ENCODE measurements at regions not wholly inside any gene's neighbourhood (a gene's known extent, or its start where the extent isn't known, plus 50 kb on each side); places are given as distances from the start of the nearest gene placed in this dataset.
"Not testable (repeated sequence)": the region's sequence is repeated elsewhere in the genome, so short reads cannot be mapped to it uniquely, and the experiment has no call there.

DNA sequence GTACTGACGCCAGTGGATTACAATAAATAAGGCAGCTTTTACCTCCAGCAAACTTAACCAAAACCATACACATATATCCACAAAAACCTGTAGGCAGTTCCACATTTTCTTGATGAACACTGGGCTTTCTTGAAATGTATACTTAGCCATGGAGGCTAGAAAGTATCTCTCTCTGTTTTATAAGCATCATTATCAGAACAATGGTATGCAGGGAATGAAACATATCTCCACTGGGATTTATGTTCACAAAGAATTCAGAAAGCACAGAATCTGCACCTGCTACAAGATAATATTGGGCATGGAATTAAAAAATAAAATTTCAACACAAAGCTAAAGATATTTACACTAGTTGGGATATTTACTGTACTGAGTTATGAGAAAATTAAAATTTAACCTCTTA is 126.1 kb upstream of the RASA1 start:
- Mint-ChIP-seq H3K27ac (no peak overlapping the region), H3K4me3 (no peak overlapping the region), H3K27me3 (no peaks in the 10 kb centered on the region), H3K36me3 (no peaks in the 10 kb centered on the region), H3K9me3 (peaks cover 0 to 1% (median 0%) of the 10 kb centered on the region in 3 donors), H3K4me1 (peaks cover 2 to 11% (median 4%) of the 10 kb centered on the region in 3 donors)

DNA sequence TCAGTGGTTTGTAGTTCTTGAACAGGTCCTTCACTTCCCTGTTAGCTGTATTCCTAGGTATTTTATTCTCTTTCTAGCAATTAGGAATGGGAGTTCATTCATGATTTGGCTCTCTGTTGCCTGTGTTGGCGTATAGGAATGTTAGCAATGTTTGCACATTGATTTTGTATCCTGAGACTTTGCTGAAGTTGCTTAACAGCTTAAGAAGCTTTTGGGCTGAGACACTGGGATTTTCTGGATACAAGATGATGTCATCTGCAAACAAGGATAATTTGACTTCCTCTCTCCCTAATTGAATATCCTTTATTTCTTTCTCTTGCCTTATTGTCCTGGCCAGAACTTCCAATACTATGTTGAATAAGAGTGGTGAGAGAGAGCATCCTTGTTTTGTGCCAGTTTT is 121.8 kb upstream of the RASA1 start:
- peak overlapping the region in 1 of 3 donors; percentile 54 for H3K27ac Mint-ChIP-seq
- not testable (repeated sequence) for H3K4me3 Mint-ChIP-seq, H3K36me3 Mint-ChIP-seq, H3K27me3 Mint-ChIP-seq, H3K9me3 Mint-ChIP-seq, H3K4me1 Mint-ChIP-seq

DNA sequence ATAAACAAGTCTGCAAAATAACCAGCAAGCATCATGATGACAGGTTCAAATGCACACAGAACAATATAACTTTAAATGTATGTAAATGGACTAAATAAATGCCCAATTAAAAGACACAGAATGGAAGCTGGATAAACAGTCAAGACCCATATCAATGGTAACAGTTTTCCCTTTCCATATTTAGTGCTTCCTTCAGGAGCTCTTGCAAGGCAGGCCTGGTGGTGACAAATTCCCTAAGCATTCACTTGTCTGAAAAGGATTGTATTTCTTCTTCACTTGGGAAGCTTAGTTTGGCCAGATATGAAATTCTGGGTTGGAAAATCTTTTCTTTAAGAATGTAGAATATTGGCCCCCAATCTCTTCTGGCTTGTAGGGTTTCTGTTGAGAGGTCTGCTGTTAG is 120.2 kb upstream of the RASA1 start:
- Mint-ChIP-seq H3K4me3 (no peak overlapping the region), H3K4me1 (peaks cover 0 to 4% (median 0%) of the 10 kb centered on the region in 3 donors), H3K27me3 (peaks cover 3% of the 10 kb centered on the region), H3K27ac (no peak overlapping the region), H3K36me3 (no peaks in the 10 kb centered on the region), H3K9me3 (peaks cover 0 to 1% (median 0%) of the 10 kb centered on the region in 3 donors)

DNA sequence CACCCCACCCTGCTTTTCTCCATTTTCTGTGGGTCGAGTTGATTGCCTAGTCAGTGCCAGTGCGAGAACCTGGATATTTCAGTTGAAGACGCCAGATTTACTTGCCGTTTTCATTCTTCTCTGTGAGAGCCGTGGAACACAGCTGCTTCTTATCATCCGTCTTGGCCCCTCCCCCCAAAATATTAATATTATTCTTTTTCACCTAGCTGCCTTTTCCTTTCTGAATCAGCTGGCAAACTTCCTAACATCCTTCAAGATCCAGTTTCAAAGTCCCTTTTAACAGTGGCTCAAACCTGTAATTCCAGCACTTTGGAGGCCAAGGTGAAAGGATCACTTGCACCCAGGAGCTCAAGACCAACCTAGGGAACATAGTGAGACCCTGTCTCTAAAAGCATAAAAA is 117.1 kb upstream of the RASA1 start:
- Mint-ChIP-seq H3K4me1 (peaks cover 0 to 4% (median under 1%) of the 10 kb centered on the region in 3 donors), H3K4me3 (no peak overlapping the region), H3K27me3 (peaks cover 3% of the 10 kb centered on the region), H3K9me3 (no peaks in the 10 kb centered on the region), H3K36me3 (no peaks in the 10 kb centered on the region), H3K27ac (peak overlapping the region in 1 of 3 donors; percentile 23)

DNA sequence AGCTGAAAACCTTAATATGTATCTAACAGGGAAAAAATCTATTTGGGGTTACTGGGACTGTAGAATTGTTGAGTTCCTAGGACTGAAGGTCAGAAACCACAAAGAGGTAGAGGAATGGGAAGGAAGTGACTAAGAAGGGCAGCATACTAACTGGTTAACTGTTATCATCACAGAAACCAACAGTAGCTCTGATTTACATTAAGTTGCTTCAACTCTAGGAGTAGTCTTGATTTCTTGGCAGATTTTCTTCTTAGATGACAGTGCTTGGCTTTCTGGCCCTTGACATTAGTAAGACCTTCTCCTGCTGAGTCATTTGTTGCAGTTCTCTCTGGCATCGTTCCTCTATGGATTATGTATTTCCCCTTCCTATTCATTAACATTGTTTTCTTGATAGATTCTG is 116.1 kb upstream of the RASA1 start:
- Mint-ChIP-seq H3K27ac (no peak overlapping the region), H3K27me3 (peaks cover 3% of the 10 kb centered on the region), H3K4me1 (peaks cover 0 to 4% (median 1%) of the 10 kb centered on the region in 3 donors), H3K36me3 (no peaks in the 10 kb centered on the region), H3K4me3 (no peak overlapping the region), H3K9me3 (no peaks in the 10 kb centered on the region)

DNA sequence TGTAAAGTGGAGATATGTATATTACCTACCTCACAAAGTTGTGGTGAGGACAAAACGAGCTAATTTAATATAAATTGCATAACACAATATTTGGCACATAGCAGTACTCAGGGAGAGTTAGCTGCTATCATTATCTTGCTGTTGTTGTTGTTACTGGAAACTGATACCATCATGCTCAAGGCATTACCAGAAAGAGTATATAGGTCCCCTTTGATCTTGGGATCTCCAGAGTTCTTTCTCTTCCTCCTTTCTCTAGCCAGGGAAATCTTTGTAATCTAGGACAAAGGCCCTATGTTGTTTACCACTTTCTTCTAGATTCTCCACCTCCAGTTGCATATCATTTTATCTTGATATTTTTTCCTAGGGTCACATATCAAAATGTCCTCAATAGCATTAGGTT is 114.8 kb upstream of the RASA1 start:
- H3K36me3 Mint-ChIP-seq = no peaks in the 10 kb centered on the region
- peaks cover 3% of the 10 kb centered on the region for H3K27me3 Mint-ChIP-seq
- no peak overlapping the region for H3K4me3 Mint-ChIP-seq

DNA sequence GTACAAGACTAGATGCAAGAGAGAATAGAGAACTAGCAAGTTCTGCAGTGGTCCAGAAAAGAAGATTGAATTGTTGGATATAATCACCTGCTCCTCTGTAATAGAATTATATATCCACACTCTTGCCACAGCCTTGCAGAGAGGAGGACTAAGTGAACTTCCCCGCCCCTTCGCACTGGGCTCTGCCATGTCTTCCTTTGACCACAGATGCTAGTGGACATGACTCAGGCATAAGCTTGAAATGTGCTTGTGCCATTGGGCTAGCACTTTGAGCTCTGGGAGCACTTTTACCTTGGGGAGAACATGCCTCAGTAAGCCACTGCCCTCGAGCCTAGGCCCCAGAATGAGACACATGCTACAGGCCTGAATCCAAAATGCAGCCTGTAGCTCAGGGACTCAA is 113.5 kb upstream of the RASA1 start:
- Mint-ChIP-seq H3K4me3 (no peak overlapping the region), H3K27ac (no peak overlapping the region), H3K27me3 (no peaks in the 10 kb centered on the region), H3K36me3 (no peaks in the 10 kb centered on the region), H3K9me3 (no peaks in the 10 kb centered on the region), H3K4me1 (peaks cover 0 to 4% (median 1%) of the 10 kb centered on the region in 3 donors)

More for the DNA sequence above, 114.8 kb upstream of the RASA1 start:
- Mint-ChIP-seq H3K27ac (no peak overlapping the region), H3K4me1 (peaks cover 0 to 4% (median 1%) of the 10 kb centered on the region in 3 donors), H3K9me3 (no peaks in the 10 kb centered on the region)

DNA sequence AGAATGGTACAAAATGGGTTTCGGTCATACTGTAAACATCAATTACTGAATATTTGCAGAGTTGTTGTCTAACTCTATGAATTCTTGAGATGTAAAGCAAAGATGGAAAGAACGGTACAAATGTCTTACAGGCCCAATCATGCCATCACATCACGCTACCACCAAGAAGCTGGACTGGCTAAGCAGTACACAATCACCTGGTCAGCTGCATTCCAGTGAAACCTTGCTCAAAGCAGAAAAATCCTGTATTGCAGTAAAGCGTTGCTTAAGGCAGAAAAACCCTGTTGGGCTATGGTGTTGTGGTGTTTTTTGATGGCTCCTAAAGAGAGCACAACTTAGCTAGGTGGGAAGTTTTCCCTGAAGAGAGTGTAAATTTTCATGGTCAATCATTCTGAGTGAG is 112.6 kb upstream of the RASA1 start:
- no peak overlapping the region for H3K27ac Mint-ChIP-seq
- H3K27me3 Mint-ChIP-seq = no peaks in the 10 kb centered on the region
- H3K4me1 Mint-ChIP-seq = peaks cover 0 to 4% (median 1%) of the 10 kb centered on the region in 3 donors
- H3K9me3 Mint-ChIP-seq = no peaks in the 10 kb centered on the region
- no peaks in the 10 kb centered on the region for H3K36me3 Mint-ChIP-seq
- no peak overlapping the region for H3K4me3 Mint-ChIP-seq

DNA sequence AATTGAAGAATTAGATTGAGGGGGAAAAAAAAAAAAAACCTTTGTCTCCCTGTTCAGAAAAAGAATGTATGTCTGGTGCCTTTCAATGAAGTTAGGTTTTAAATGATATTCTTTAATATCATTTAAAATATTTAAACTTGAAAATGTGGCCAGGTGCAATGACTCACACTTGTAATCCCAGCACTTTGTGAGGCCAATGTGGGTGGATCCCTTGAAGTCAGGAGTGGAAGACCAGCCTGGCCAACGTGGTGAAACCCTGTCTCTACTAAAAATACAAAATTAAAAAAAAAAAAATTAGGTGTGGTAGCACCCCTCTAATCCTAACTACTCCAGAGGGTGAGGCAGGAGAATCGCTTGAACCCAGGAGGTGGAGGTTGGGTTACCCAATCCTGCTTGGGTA is 111.1 kb upstream of the RASA1 start:
- peaks cover 0 to 2% (median 1%) of the 10 kb centered on the region in 3 donors for H3K4me1 Mint-ChIP-seq
- peaks cover 3% of the 10 kb centered on the region for H3K36me3 Mint-ChIP-seq
- H3K4me3 Mint-ChIP-seq = no peak overlapping the region
- H3K27ac Mint-ChIP-seq = no peak overlapping the region
- H3K27me3 Mint-ChIP-seq = no peaks in the 10 kb centered on the region
- H3K9me3 Mint-ChIP-seq = no peaks in the 10 kb centered on the region

DNA sequence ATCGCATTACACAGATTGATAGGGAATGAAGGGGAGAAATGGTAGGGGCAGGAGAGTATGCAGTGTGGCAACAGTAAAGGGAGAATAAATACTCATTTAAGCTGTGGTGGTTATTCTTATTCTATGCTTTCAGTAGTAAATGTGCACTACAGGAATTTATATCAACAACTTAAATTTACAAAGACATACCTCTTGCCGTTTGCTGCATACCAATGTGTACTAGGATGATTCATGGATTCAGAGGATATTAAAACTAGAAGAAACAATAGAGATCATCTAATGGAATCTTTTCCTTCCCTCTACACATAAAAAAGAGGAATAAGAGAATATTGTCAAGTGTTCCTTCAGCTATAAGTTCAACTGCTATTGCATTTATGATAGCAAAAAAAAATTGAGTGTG is 103.3 kb upstream of the RASA1 start:
- Mint-ChIP-seq H3K27me3 (no peaks in the 10 kb centered on the region), H3K4me1 (peaks cover 0 to 2% (median 0%) of the 10 kb centered on the region in 3 donors), H3K9me3 (no peaks in the 10 kb centered on the region), H3K4me3 (no peak overlapping the region), H3K36me3 (peaks cover 3% of the 10 kb centered on the region), H3K27ac (no peak overlapping the region)

DNA sequence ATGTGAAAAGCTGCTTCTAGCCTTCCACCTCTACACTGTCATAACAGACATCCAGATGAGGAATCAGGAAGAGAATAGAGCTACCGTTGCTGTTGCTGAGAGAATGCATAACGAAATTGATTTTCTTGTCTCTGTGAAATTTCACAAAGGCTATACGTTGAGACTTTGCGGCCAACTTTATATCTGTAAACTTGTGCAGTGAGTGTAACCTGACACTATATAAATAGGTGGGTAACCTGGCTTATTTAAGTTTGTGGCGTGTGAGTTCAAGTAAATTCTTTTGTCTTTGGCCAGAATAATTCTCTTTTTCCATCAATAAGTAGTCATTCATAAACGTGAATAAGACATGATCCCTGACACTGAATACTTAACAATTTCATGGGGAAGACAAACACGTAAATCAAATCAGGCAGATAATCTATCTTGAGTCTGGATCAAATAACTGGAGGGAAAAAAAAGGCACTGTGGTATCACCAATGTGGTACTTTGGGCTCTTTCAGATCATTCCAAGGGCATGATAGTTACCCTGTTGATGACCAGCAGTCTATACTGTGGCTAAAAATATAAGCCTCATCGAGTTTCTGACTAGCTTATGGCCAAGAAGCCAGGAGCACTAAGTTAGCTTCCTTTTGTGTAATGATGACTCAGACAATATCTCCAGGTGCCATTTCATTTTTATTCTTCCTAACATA is 98.2 kb upstream of the RASA1 start:
- Mint-ChIP-seq H3K4me3 (no peak overlapping the region), H3K27me3 (no peaks in the 10 kb centered on the region), H3K4me1 (peaks cover 0 to 4% (median 0%) of the 10 kb centered on the region in 3 donors), H3K9me3 (no peaks in the 10 kb centered on the region), H3K36me3 (peaks cover 2% of the 10 kb centered on the region), H3K27ac (peak overlapping the region in 1 of 3 donors; percentile 17)

DNA sequence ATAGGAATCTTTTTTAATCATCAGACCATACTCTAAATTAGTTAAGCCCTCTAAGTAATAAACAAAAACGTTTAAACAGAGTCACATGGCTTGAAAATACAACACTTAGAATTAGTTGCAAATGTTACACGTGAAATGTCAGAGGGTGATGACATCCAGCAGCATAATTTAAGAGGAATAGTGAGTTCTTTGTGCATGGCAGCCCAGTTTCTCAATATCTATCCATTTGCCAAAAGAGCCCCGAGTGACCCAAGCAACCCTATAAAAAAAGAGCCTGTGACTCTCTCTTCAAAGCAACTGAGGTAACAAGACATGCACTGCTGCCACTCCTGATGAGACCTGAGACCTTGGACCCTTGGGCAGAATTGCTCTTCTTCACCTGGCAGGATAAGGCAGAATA is 96.9 kb upstream of the RASA1 start:
- no peaks in the 10 kb centered on the region for H3K27me3 Mint-ChIP-seq
- H3K9me3 Mint-ChIP-seq = no peaks in the 10 kb centered on the region
- H3K36me3 Mint-ChIP-seq = peaks cover 2% of the 10 kb centered on the region
- H3K4me3 Mint-ChIP-seq = no peak overlapping the region
- H3K4me1 Mint-ChIP-seq = peaks cover 0 to 4% (median 0%) of the 10 kb centered on the region in 3 donors
- no peak overlapping the region for H3K27ac Mint-ChIP-seq

DNA sequence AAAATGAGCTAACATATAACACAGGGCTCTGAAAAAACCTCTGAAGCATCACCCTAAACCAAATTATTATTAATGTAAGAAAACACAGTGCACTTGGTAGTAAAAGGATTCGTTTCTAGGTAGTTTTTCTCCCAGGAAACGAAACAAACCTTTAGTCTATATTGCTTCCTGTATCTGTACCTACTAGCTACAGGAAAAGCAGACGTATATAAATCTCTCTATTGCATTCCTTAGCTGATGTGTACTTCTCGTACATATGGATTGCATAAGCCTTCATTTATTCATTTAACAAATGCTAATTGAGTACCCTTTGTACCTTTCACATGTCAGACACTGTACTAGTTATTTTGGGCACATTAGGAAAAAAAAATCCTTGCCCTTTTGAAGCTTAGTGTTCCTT is 85.0 kb upstream of the RASA1 start:
- H3K27me3 Mint-ChIP-seq = peaks cover 2% of the 10 kb centered on the region
- no peaks in the 10 kb centered on the region for H3K36me3 Mint-ChIP-seq
- H3K9me3 Mint-ChIP-seq = peaks cover 0 to 2% (median 0%) of the 10 kb centered on the region in 3 donors
- peak overlapping the region in 1 of 4 donors; percentile 1 for H3K4me3 Mint-ChIP-seq
- H3K4me1 Mint-ChIP-seq = peaks cover 0 to 4% (median 3%) of the 10 kb centered on the region in 3 donors
- no peak overlapping the region for H3K27ac Mint-ChIP-seq

DNA sequence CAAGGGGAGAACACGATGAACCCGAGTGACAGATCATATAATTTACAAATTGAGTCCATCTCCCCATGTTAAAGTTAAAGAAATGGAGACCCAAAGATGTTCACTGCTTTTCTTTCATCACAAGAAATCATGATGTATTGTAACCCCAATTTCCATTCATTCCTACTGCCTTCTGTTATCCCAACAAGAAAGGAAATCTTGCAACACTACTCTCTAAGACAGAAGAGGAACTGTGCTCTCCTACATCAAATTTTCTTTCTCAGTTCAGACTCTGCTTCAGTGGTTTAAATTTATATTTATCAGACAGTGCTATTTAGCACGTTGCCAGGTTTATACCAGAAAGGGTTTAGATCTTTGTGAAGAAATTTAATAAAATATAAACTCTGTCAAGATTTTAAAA is 83.8 kb upstream of the RASA1 start:
- H3K27ac Mint-ChIP-seq = no peak overlapping the region

DNA sequence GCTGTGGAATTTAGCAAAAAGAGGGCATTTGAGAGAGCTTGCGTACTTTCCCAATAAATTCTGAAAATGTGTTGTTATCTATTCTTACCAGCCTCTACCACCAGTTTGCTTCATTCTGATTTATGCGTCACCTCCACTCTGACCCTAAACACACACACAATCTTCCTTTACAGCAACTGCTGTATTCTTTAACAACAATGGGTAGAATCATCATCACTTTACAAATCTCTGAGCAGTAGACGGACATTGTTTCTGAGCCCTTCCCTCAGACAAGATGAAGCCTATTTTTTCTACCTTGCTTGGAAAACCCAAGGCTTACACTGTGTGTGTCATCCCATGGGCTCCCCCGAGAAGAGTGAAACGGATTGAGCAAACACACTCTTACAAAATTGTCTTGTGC is 83.1 kb upstream of the RASA1 start:
- H3K36me3 Mint-ChIP-seq = no peaks in the 10 kb centered on the region
- peaks cover 0 to 5% (median 4%) of the 10 kb centered on the region in 3 donors for H3K4me1 Mint-ChIP-seq
- H3K27ac Mint-ChIP-seq = no peak overlapping the region
- H3K4me3 Mint-ChIP-seq = no peak overlapping the region
- H3K27me3 Mint-ChIP-seq = peaks cover 2% of the 10 kb centered on the region
- peaks cover 0 to 2% (median 0%) of the 10 kb centered on the region in 3 donors for H3K9me3 Mint-ChIP-seq

More for the DNA sequence above, 83.8 kb upstream of the RASA1 start:
- Mint-ChIP-seq H3K27me3 (peaks cover 2% of the 10 kb centered on the region), H3K36me3 (no peaks in the 10 kb centered on the region), H3K4me1 (peaks cover 0 to 4% (median 3%) of the 10 kb centered on the region in 3 donors), H3K4me3 (no peak overlapping the region), H3K9me3 (peaks cover 0 to 2% (median 0%) of the 10 kb centered on the region in 3 donors)

DNA sequence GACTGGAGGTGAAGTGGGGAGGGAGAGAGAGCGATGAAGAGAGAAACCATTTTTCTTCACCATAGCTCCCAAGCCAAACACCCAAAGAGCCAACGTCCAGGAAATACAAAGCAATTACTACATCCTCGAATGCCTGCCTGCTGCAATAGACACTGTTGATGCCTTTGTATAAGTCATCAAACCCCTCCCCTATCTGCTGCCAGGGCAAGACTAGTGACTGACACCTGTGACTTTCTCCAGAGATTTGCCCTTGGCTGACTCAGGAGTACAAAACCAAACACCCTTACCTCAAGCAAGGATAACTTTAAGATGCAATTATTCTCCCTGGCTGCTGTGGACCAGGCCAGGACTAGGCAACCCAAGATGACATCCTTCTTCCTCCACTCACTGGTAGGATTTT is 81.8 kb upstream of the RASA1 start:
- Mint-ChIP-seq H3K27ac (no peak overlapping the region), H3K4me3 (no peak overlapping the region)

More for the DNA sequence above, 81.8 kb upstream of the RASA1 start:
- H3K9me3 Mint-ChIP-seq = peaks cover 0 to 2% (median 0%) of the 10 kb centered on the region in 3 donors
- H3K36me3 Mint-ChIP-seq = no peaks in the 10 kb centered on the region
- H3K27me3 Mint-ChIP-seq = peaks cover 2% of the 10 kb centered on the region
- H3K4me1 Mint-ChIP-seq = peaks cover 2 to 13% (median 8%) of the 10 kb centered on the region in 3 donors

Measured in IgD-negative memory B cell (primary cell).